ENCODE measurements at regions not wholly inside any gene's neighbourhood (a gene's known extent, or its start where the extent isn't known, plus 50 kb on each side); places are given as distances from the start of the nearest gene placed in this dataset.

GRCh38 chr6:93784794-93785693, 365.7 kb upstream of the EPHA7 start:
- DNase-seq (ENCODE audit: low spot score): no peak

- DNase-seq (ENCODE audit: low spot score): no peak
Observed at GRCh38 chr6:93779086-93779841, 359.9 kb upstream of the EPHA7 start.

- no peak for DNase-seq (ENCODE audit: low spot score)
Observed at GRCh38 chr6:93759190-93759589, 339.8 kb upstream of the EPHA7 start.

- no peak for DNase-seq (ENCODE audit: low spot score)
Observed at GRCh38 chr6:93751969-93752368, 332.6 kb upstream of the EPHA7 start.

- DNase-seq (ENCODE audit: low spot score): no peak
Observed at GRCh38 chr6:93749930-93750329, 330.6 kb upstream of the EPHA7 start.

GRCh38 chr6:93749191-93749590, 329.8 kb upstream of the EPHA7 start:
- no peak for DNase-seq (ENCODE audit: low spot score)

GRCh38 chr6:93746892-93747291, 327.5 kb upstream of the EPHA7 start:
- DNase-seq (ENCODE audit: low spot score): no peak

GRCh38 chr6:93745306-93745705, 325.9 kb upstream of the EPHA7 start:
- DNase-seq (ENCODE audit: low spot score): no peak

GRCh38 chr6:93735099-93735498, 315.7 kb upstream of the EPHA7 start:
- no peak for DNase-seq (ENCODE audit: low spot score)

- DNase-seq (ENCODE audit: low spot score): no peak
Observed at GRCh38 chr6:93731306-93731705, 311.9 kb upstream of the EPHA7 start.

GRCh38 chr6:93728150-93728549, 308.8 kb upstream of the EPHA7 start:
- DNase-seq (ENCODE audit: low spot score): no peak

GRCh38 chr6:93727447-93727846, 308.1 kb upstream of the EPHA7 start:
- no peak for DNase-seq (ENCODE audit: low spot score)

- no peak for DNase-seq (ENCODE audit: low spot score)
Observed at GRCh38 chr6:93721386-93722048, 302.2 kb upstream of the EPHA7 start.

- no peak for DNase-seq (ENCODE audit: low spot score)
Observed at GRCh38 chr6:93713974-93714373, 294.6 kb upstream of the EPHA7 start.

- DNase-seq (ENCODE audit: low spot score): no peak
Observed at GRCh38 chr6:93703431-93703830, 284.1 kb upstream of the EPHA7 start.

GRCh38 chr6:93701526-93701925, 282.2 kb upstream of the EPHA7 start:
- DNase-seq (ENCODE audit: low spot score): no peak

- no peak for DNase-seq (ENCODE audit: low spot score)
Observed at GRCh38 chr6:93685494-93685893, 266.1 kb upstream of the EPHA7 start.

- no peak for DNase-seq (ENCODE audit: low spot score)
Observed at GRCh38 chr6:93684339-93684738, 265.0 kb upstream of the EPHA7 start.

- no peak for DNase-seq (ENCODE audit: low spot score)
Observed at GRCh38 chr6:93679836-93680235, 260.5 kb upstream of the EPHA7 start.

GRCh38 chr6:93678841-93679454, 259.6 kb upstream of the EPHA7 start:
- DNase-seq (ENCODE audit: low spot score): no peak

GRCh38 chr6:93677264-93677965, 258.1 kb upstream of the EPHA7 start:
- DNase-seq (ENCODE audit: low spot score): no peak

GRCh38 chr6:93676581-93676980, 257.2 kb upstream of the EPHA7 start:
- DNase-seq (ENCODE audit: low spot score): no peak
